ENCODE measurements at regions not wholly inside any gene's neighbourhood (a gene's known extent, or its start where the extent isn't known, plus 50 kb on each side); places are given as distances from the start of the nearest gene placed in this dataset.

DNA sequence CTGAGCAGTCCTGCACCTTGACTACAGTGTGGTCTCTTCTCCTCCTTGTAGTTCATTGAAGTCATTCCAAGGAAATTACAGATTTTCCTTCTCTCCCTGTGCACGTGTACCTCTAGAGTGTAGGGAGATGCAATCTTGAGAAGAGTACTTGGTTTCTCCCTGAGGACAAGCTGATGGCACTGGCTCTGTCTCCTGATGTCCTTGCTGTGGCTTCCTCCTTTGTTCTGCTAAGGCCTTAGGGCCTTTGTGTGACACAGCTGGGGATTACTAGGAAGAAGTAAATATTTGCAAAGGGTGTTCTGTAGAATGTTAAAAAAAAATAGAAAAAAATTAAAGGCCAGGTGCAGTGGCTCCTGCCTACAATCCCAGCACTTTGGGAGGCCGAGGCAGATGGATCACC lies 66.2 kb upstream of the APOBEC4 start:
- TF ChIP-seq, protein P1, sequence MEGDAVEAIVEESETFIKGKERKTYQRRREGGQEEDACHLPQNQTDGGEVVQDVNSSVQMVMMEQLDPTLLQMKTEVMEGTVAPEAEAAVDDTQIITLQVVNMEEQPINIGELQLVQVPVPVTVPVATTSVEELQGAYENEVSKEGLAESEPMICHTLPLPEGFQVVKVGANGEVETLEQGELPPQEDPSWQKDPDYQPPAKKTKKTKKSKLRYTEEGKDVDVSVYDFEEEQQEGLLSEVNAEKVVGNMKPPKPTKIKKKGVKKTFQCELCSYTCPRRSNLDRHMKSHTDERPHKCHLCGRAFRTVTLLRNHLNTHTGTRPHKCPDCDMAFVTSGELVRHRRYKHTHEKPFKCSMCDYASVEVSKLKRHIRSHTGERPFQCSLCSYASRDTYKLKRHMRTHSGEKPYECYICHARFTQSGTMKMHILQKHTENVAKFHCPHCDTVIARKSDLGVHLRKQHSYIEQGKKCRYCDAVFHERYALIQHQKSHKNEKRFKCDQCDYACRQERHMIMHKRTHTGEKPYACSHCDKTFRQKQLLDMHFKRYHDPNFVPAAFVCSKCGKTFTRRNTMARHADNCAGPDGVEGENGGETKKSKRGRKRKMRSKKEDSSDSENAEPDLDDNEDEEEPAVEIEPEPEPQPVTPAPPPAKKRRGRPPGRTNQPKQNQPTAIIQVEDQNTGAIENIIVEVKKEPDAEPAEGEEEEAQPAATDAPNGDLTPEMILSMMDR (IDR thresholded peaks at IDR 0.05; ENCODE audit: low read length) = no peak
- no peak for TF ChIP-seq EZH2phosphoT487 (IDR thresholded peaks at IDR 0.05; ENCODE audit: low read length)

All from MM.1S (cell line).